DND-41 (cell line): ENCODE measurements at regions not wholly inside any gene's neighbourhood (a gene's known extent, or its start where the extent isn't known, plus 50 kb on each side); places are given as distances from the start of the nearest gene placed in this dataset.

Source experiments
- ATAC-seq: fragments of 200-7000 bp; cut with Tn5 transposase; 3 replicates; pipeline ENCODE4 v1.9.1; 2021; ENCODE audit warnings: low read depth; ENCODE audit not compliant: insufficient read depth
- DNase-seq: peaks from one replicate; pipeline ENCODE4 v3.0.0-alpha.2; 2020
- H2AFZ ChIP-seq: 2 replicates; pipeline ENCODE4 v1.6.0; 2012; ENCODE audit warnings: low read depth, low read length
- H3K27ac ChIP-seq: 2 replicates; pipeline ENCODE4 v1.5.1; 2012; ENCODE audit warnings: low read length, inconsistent platforms
- H3K27me3 ChIP-seq: fragments of 200-600 bp; sonication (generic); 2 replicates; pipeline ENCODE4 v1.6.0; 2012; ENCODE audit warnings: low read length, mild to moderate bottlenecking, inconsistent platforms; ENCODE audit not compliant: insufficient read depth, poor library complexity
- H3K36me3 ChIP-seq: 2 replicates; pipeline ENCODE4 v1.5.1; 2012; ENCODE audit warnings: low read length, inconsistent platforms; ENCODE audit not compliant: insufficient read depth
- H3K4me1 ChIP-seq: 2 replicates; pipeline ENCODE4 v1.5.1; 2012; ENCODE audit warnings: mild to moderate bottlenecking, low read length; ENCODE audit not compliant: insufficient read depth
- H3K4me2 ChIP-seq: 2 replicates; pipeline ENCODE4 v1.6.0; 2012; ENCODE audit warnings: mild to moderate bottlenecking, moderate library complexity, low read length, inconsistent platforms; ENCODE audit not compliant: insufficient read depth
- H3K4me3 ChIP-seq, 2 experiments: fragments of 200-600 bp in 1 of 2; shearing (Covaris generic) in 1 of 2; 2 replicates each; pipeline ENCODE4 v1.5.1; 2012 to 2016; ENCODE audit warnings: inconsistent platforms in 2 of 2, low read length in 2 of 2, mild to moderate bottlenecking in 2 of 2, low read depth in 1 of 2, moderate library complexity in 1 of 2
- H3K79me2 ChIP-seq: 2 replicates; pipeline ENCODE4 v1.6.0; 2012; ENCODE audit warnings: low read length, inconsistent platforms; ENCODE audit not compliant: insufficient read depth
- H3K9ac ChIP-seq: 2 replicates; pipeline ENCODE4 v1.6.0; 2012; ENCODE audit warnings: low read depth, mild to moderate bottlenecking, inconsistent platforms, low read length, moderate library complexity
- H3K9me3 ChIP-seq: 2 replicates; pipeline ENCODE4 v1.5.1; 2012; ENCODE audit warnings: low read length, moderate library complexity, mild to moderate bottlenecking, inconsistent platforms; ENCODE audit not compliant: insufficient read depth, severe bottlenecking
- H4K20me1 ChIP-seq: 2 replicates; pipeline ENCODE4 v1.6.0; 2012; ENCODE audit warnings: low read length; ENCODE audit not compliant: insufficient read depth
- CTCF ChIP-seq: IDR thresholded peaks from 2 replicates; pipeline ENCODE4 v1.5.1; 2012; ENCODE audit warnings: borderline replicate concordance, low read length, moderate library complexity, mild to moderate bottlenecking; ENCODE audit not compliant: poor library complexity, severe bottlenecking; ENCODE audit errors: extremely low read depth
- EZH2 ChIP-seq: IDR thresholded peaks from 3 replicates; pipeline ENCODE4 v1.6.1; 2012; ENCODE audit warnings: borderline replicate concordance, low read depth, mild to moderate bottlenecking, moderate library complexity, low read length, inconsistent platforms; ENCODE audit not compliant: severe bottlenecking

GRCh38 chr6:131424475-131424874 lies 148.6 kb upstream of the ARG1 start:
- Histone ChIP-seq H3K9me3 (no peaks in the 10 kb centered on the region), H3K27ac (no peak overlapping the region), H2AFZ (no peak overlapping the region), H3K79me2 (no peaks in the 10 kb centered on the region), H3K27me3 (no peaks in the 10 kb centered on the region), H3K4me2 (no peak overlapping the region), H3K4me1 (no peaks in the 10 kb centered on the region), H3K4me3 (no peak overlapping the region), H4K20me1 (no peaks in the 10 kb centered on the region), H3K36me3 (no peaks in the 10 kb centered on the region), H3K9ac (no peak overlapping the region)
- DNase-seq (no peak), ATAC-seq (no peak)
- TF ChIP-seq EZH2 (no peak), CTCF (no peak)

GRCh38 chr6:131427434-131428058 lies 145.5 kb upstream of the ARG1 start:
- no peak for TF ChIP-seq CTCF
- TF ChIP-seq EZH2, result no peak
- H2AFZ ChIP-seq, result no peak overlapping the region

DNA sequence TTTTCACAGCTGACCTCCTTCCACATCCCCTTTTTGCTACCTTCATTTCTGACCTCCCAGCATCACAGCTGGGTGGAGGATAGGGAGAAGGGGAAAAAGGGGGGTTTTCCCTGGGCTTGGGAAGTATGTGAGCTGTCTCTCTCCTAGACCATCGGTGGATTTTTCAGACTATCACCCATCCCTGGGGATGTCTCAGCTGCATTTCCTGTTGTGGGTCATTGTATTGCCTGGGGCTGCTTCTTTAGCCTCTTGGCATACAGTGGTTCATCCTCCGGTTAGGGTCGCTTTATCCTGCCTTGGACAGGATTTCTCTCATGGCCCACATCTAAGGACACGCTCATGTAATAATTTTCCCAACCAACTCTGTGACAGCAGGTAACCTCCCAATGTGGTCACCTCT lies 142.5 kb upstream of the ARG1 start:
- no peak overlapping the region for H3K4me3 ChIP-seq
- no peak overlapping the region for H2AFZ ChIP-seq
- no peaks in the 10 kb centered on the region for H3K4me1 ChIP-seq
- DNase-seq (no peak), ATAC-seq (no peak)
- H3K79me2 ChIP-seq, result no peaks in the 10 kb centered on the region
- no peak overlapping the region for H3K27ac ChIP-seq
- no peak overlapping the region for H3K9ac ChIP-seq
- TF ChIP-seq EZH2 (no peak), CTCF (no peak)
- H3K27me3 ChIP-seq, result no peaks in the 10 kb centered on the region
- H3K36me3 ChIP-seq, result no peaks in the 10 kb centered on the region
- no peaks in the 10 kb centered on the region for H4K20me1 ChIP-seq
- no peak overlapping the region for H3K4me2 ChIP-seq
- H3K9me3 ChIP-seq, result no peaks in the 10 kb centered on the region

More at GRCh38 chr6:131427434-131428058, 145.5 kb upstream of the ARG1 start:
- Histone ChIP-seq H3K9me3 (no peaks in the 10 kb centered on the region), H3K4me1 (no peaks in the 10 kb centered on the region), H3K27me3 (no peaks in the 10 kb centered on the region), H3K79me2 (no peaks in the 10 kb centered on the region), H3K4me2 (no peak overlapping the region), H3K9ac (no peak overlapping the region), H3K36me3 (no peaks in the 10 kb centered on the region), H3K27ac (no peak overlapping the region), H4K20me1 (no peaks in the 10 kb centered on the region), H3K4me3 (no peak overlapping the region)
- ATAC-seq (no peak), DNase-seq (no peak)

DNA sequence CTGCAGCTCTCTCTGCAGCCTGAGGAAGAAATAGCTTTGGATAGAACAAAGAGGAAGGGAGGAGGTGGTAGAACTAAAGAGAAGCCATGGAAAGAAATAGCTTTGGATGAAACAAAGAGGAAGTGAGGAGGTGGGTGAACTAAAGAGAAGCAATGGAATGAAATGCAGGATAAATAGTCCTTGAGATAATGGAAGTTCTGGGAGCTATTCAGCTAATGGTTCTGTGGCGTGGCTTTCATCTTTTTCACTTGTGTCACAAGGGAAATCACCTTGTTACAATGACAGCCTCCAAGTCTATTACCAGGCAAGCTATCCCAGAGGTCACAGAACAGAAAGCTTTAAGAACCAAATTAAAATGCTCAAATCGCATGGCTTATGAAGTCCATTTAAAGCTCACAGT lies 141.3 kb upstream of the ARG1 start:
- H3K79me2 ChIP-seq, result no peaks in the 10 kb centered on the region
- DNase-seq (no peak), ATAC-seq (no peak)
- no peak overlapping the region for H3K27ac ChIP-seq
- H2AFZ ChIP-seq, result no peak overlapping the region
- no peaks in the 10 kb centered on the region for H4K20me1 ChIP-seq
- H3K9ac ChIP-seq, result no peak overlapping the region
- no peaks in the 10 kb centered on the region for H3K9me3 ChIP-seq
- no peaks in the 10 kb centered on the region for H3K36me3 ChIP-seq
- TF ChIP-seq EZH2 (no peak), CTCF (no peak)
- no peaks in the 10 kb centered on the region for H3K27me3 ChIP-seq
- H3K4me1 ChIP-seq, result peaks cover 5% of the 10 kb centered on the region; the same call in 1 of the 2 replicates
- H3K4me2 ChIP-seq, result no peak overlapping the region
- no peak overlapping the region for H3K4me3 ChIP-seq
